ENCODE measurements at regions not wholly inside any gene's neighbourhood (a gene's known extent, or its start where the extent isn't known, plus 50 kb on each side); places are given as distances from the start of the nearest gene placed in this dataset.
A peak's percentile ranks its signal among the peaks of the same experiment; 100 is the strongest.

GRCh38 chr2:21307037-21307436 is 183.3 kb downstream of the TDRD15 start:
- Histone ChIP-seq H2BK120ac (ENCODE audit: low read depth, low read length) (no peak overlapping the region), H2BK12ac (ENCODE audit: low read length) (no peak overlapping the region), H2AK5ac (ENCODE audit: low read depth, low read length) (no peak overlapping the region), H4K91ac (ENCODE audit: low read depth, low read length, poor library complexity) (no peak overlapping the region), H3K18ac (ENCODE audit: low read length) (no peak overlapping the region), H3K36me3 (replicated peaks in 1 of 2; ENCODE audit: control insufficient read depth in 2 of 2, insufficient read depth in 2 of 2, low read length in 2 of 2) (no peaks in the 10 kb centered on the region), H3K27me3 (ENCODE audit: control insufficient read depth in 3 of 3, insufficient read depth in 3 of 3, low read depth in 1 of 3, low read length in 3 of 3) (peaks cover 0 to 6% (median 0%) of the 10 kb centered on the region in 3 experiments), H4K8ac (ENCODE audit: low read depth, low read length) (no peak overlapping the region), H3K14ac (ENCODE audit: low read length) (no peak overlapping the region), H2AFZ (ENCODE audit: low read length) (no peak overlapping the region), H3K23ac (ENCODE audit: low read depth, low read length, poor library complexity) (no peak overlapping the region), H3K9ac (ENCODE audit: low read depth, low read length, poor library complexity) (no peak overlapping the region), H3K79me1 (ENCODE audit: low read depth, low read length) (no peaks in the 10 kb centered on the region), H3K4me3 (ENCODE audit: low read length in 2 of 2) (no peak overlapping the region), H3K4ac (ENCODE audit: low read length) (no peak overlapping the region), H3K27ac (replicated peaks; ENCODE audit: low read length) (no peak overlapping the region), H3K9me3 (replicated peaks in 1 of 2; ENCODE audit: control insufficient read depth in 2 of 2, insufficient read depth in 1 of 2, low read depth in 1 of 2, low read length in 2 of 2) (no peaks in the 10 kb centered on the region), H2BK5ac (ENCODE audit: low read length) (no peak overlapping the region), H2BK15ac (ENCODE audit: low read length) (no peak overlapping the region), H3K4me1 (ENCODE audit: control insufficient read depth in 2 of 2, insufficient read depth in 1 of 2, low read depth in 1 of 2, low read length in 2 of 2) (no peaks in the 10 kb centered on the region), H3K4me2 (ENCODE audit: insufficient read depth, low read length, poor library complexity, severe bottlenecking) (no peak overlapping the region)
- no CpG with 5 or more reads among the region's 1 CpG for WGBS, 2 donors (ENCODE audit: extremely low coverage in 2 of 2, insufficient read length in 2 of 2, insufficient replicate concordance in 1 of 2)
- DNase-seq (ENCODE audit: low spot score): no peak

GRCh38 chr2:21310493-21310892 is 186.7 kb downstream of the TDRD15 start:
- H3K36me3 ChIP-seq (replicated peaks in 1 of 2; ENCODE audit: control insufficient read depth in 2 of 2, insufficient read depth in 2 of 2, low read length in 2 of 2): no peaks in the 10 kb centered on the region
- no peak overlapping the region for H3K23ac ChIP-seq (ENCODE audit: low read depth, low read length, poor library complexity)
- peaks cover 0 to 2% of the 10 kb centered on the region in 2 donors for H3K9me3 ChIP-seq (replicated peaks in 1 of 2; ENCODE audit: control insufficient read depth in 2 of 2, insufficient read depth in 1 of 2, low read depth in 1 of 2, low read length in 2 of 2)
- H3K79me1 ChIP-seq (ENCODE audit: low read depth, low read length): no peaks in the 10 kb centered on the region
- H2BK120ac ChIP-seq (ENCODE audit: low read depth, low read length): no peak overlapping the region
- H3K27ac ChIP-seq (replicated peaks; ENCODE audit: low read length): no peak overlapping the region
- H2BK12ac ChIP-seq (ENCODE audit: low read length): no peak overlapping the region
- no peak overlapping the region for H2BK15ac ChIP-seq (ENCODE audit: low read length)
- no peak overlapping the region for H3K4ac ChIP-seq (ENCODE audit: low read length)
- H3K9ac ChIP-seq (ENCODE audit: low read depth, low read length, poor library complexity): no peak overlapping the region
- WGBS, 2 donors (ENCODE audit: extremely low coverage in 2 of 2, insufficient read length in 2 of 2, insufficient replicate concordance in 1 of 2): no CpG with 5 or more reads among the region's 1 CpG
- H3K4me3 ChIP-seq (ENCODE audit: low read length in 2 of 2): no peak overlapping the region
- H2AFZ ChIP-seq (ENCODE audit: low read length): no peak overlapping the region
- H2BK5ac ChIP-seq (ENCODE audit: low read length): no peak overlapping the region
- no peak overlapping the region for H4K91ac ChIP-seq (ENCODE audit: low read depth, low read length, poor library complexity)
- H3K27me3 ChIP-seq (ENCODE audit: control insufficient read depth in 3 of 3, insufficient read depth in 3 of 3, low read depth in 1 of 3, low read length in 3 of 3): no peaks in the 10 kb centered on the region
- DNase-seq (ENCODE audit: low spot score): no peak
- H3K4me1 ChIP-seq (ENCODE audit: control insufficient read depth in 2 of 2, insufficient read depth in 1 of 2, low read depth in 1 of 2, low read length in 2 of 2): no peaks in the 10 kb centered on the region
- no peak overlapping the region for H2AK5ac ChIP-seq (ENCODE audit: low read depth, low read length)
- no peak overlapping the region for H3K4me2 ChIP-seq (ENCODE audit: insufficient read depth, low read length, poor library complexity, severe bottlenecking)
- no peak overlapping the region for H4K8ac ChIP-seq (ENCODE audit: low read depth, low read length)
- no peak overlapping the region for H3K18ac ChIP-seq (ENCODE audit: low read length)
- H3K14ac ChIP-seq (ENCODE audit: low read length): no peak overlapping the region

- Histone ChIP-seq H3K4ac (ENCODE audit: low read length) (no peak overlapping the region), H4K91ac (ENCODE audit: low read depth, low read length, poor library complexity) (no peak overlapping the region), H3K18ac (ENCODE audit: low read length) (no peak overlapping the region), H2BK5ac (ENCODE audit: low read length) (no peak overlapping the region), H2BK120ac (ENCODE audit: low read depth, low read length) (no peak overlapping the region), H2BK15ac (ENCODE audit: low read length) (no peak overlapping the region), H3K4me2 (ENCODE audit: insufficient read depth, low read length, poor library complexity, severe bottlenecking) (no peak overlapping the region), H2BK12ac (ENCODE audit: low read length) (no peak overlapping the region), H2AFZ (ENCODE audit: low read length) (no peak overlapping the region), H3K9ac (ENCODE audit: low read depth, low read length, poor library complexity) (no peak overlapping the region), H3K27ac (replicated peaks; ENCODE audit: low read length) (no peak overlapping the region), H3K79me1 (ENCODE audit: low read depth, low read length) (no peaks in the 10 kb centered on the region), H3K14ac (ENCODE audit: low read length) (no peak overlapping the region), H3K4me1 (ENCODE audit: control insufficient read depth in 2 of 2, insufficient read depth in 1 of 2, low read depth in 1 of 2, low read length in 2 of 2) (peaks cover 0 to 1% of the 10 kb centered on the region in 2 donors), H3K4me3 (ENCODE audit: low read length in 2 of 2) (no peak overlapping the region), H3K27me3 (ENCODE audit: control insufficient read depth in 3 of 3, insufficient read depth in 3 of 3, low read depth in 1 of 3, low read length in 3 of 3) (no peaks in the 10 kb centered on the region), H2AK5ac (ENCODE audit: low read depth, low read length) (no peak overlapping the region), H3K36me3 (replicated peaks in 1 of 2; ENCODE audit: control insufficient read depth in 2 of 2, insufficient read depth in 2 of 2, low read length in 2 of 2) (no peaks in the 10 kb centered on the region), H4K8ac (ENCODE audit: low read depth, low read length) (no peak overlapping the region), H3K9me3 (replicated peaks in 1 of 2; ENCODE audit: control insufficient read depth in 2 of 2, insufficient read depth in 1 of 2, low read depth in 1 of 2, low read length in 2 of 2) (peaks cover 0 to 2% of the 10 kb centered on the region in 2 donors), H3K23ac (ENCODE audit: low read depth, low read length, poor library complexity) (no peak overlapping the region)
- no peak for DNase-seq (ENCODE audit: low spot score)
- no CpG with 5 or more reads among the region's 2 CpGs for WGBS, 2 donors (ENCODE audit: extremely low coverage in 2 of 2, insufficient read length in 2 of 2, insufficient replicate concordance in 1 of 2)
Measured at GRCh38 chr2:21314322-21314835, 190.6 kb downstream of the TDRD15 start.

DNA sequence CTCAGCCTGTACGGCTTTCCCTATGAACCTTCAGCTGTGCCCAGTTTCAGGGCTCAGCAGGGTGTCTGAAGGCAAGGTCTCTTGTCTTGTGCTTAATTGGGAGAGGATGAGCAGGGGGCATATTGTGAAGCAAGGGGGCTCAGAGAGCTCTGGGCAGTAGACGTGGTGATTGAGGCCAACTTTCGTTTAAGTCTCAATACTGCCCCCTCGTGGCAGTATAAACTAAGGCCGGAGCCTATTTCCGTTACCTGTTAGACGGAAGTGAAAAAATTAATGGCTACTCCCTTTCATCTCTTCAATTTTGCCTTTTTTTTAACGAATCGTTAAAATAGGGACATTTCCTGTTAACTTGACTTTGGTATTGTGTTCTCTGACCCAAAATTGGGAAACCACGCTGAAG is 193.4 kb downstream of the TDRD15 start:
- Histone ChIP-seq H3K4me3 (ENCODE audit: low read length in 2 of 2) (no peak overlapping the region), H2BK120ac (ENCODE audit: low read depth, low read length) (no peak overlapping the region), H3K18ac (ENCODE audit: low read length) (no peak overlapping the region), H3K27me3 (ENCODE audit: control insufficient read depth in 3 of 3, insufficient read depth in 3 of 3, low read depth in 1 of 3, low read length in 3 of 3) (no peaks in the 10 kb centered on the region), H2BK12ac (ENCODE audit: low read length) (no peak overlapping the region), H2AFZ (ENCODE audit: low read length) (peak overlapping the region; percentile 20), H2BK15ac (ENCODE audit: low read length) (no peak overlapping the region), H3K4me2 (ENCODE audit: insufficient read depth, low read length, poor library complexity, severe bottlenecking) (no peak overlapping the region), H3K9ac (ENCODE audit: low read depth, low read length, poor library complexity) (no peak overlapping the region), H3K36me3 (replicated peaks in 1 of 2; ENCODE audit: control insufficient read depth in 2 of 2, insufficient read depth in 2 of 2, low read length in 2 of 2) (no peaks in the 10 kb centered on the region), H3K4me1 (ENCODE audit: control insufficient read depth in 2 of 2, insufficient read depth in 1 of 2, low read depth in 1 of 2, low read length in 2 of 2) (peaks cover 0 to 1% of the 10 kb centered on the region in 2 donors), H3K4ac (ENCODE audit: low read length) (no peak overlapping the region), H3K27ac (replicated peaks; ENCODE audit: low read length) (no peak overlapping the region), H3K79me1 (ENCODE audit: low read depth, low read length) (no peaks in the 10 kb centered on the region), H3K9me3 (replicated peaks in 1 of 2; ENCODE audit: control insufficient read depth in 2 of 2, insufficient read depth in 1 of 2, low read depth in 1 of 2, low read length in 2 of 2) (peaks cover 0 to 2% of the 10 kb centered on the region in 2 donors), H3K14ac (ENCODE audit: low read length) (no peak overlapping the region), H3K23ac (ENCODE audit: low read depth, low read length, poor library complexity) (no peak overlapping the region), H2AK5ac (ENCODE audit: low read depth, low read length) (no peak overlapping the region), H4K91ac (ENCODE audit: low read depth, low read length, poor library complexity) (no peak overlapping the region), H4K8ac (ENCODE audit: low read depth, low read length) (no peak overlapping the region), H2BK5ac (ENCODE audit: low read length) (no peak overlapping the region)
- WGBS, 2 donors (ENCODE audit: extremely low coverage in 2 of 2, insufficient read length in 2 of 2, insufficient replicate concordance in 1 of 2): no CpG with 5 or more reads among the region's 10 CpGs
- DNase-seq (ENCODE audit: low spot score): peak; percentile 76
